Effector memory CD8-positive, alpha-beta T cell (primary cell): ENCODE measurements at regions not wholly inside any gene's neighbourhood (a gene's known extent, or its start where the extent isn't known, plus 50 kb on each side); places are given as distances from the start of the nearest gene placed in this dataset.

Source experiments
- ATAC-seq: fragments of 150-1000 bp; cut with Tn5 transposase; replicated peaks from 2 replicates; pipeline ENCODE4 v1.10.0; 2021; ENCODE audit warnings: mild to moderate bottlenecking, moderate library complexity
- DNase-seq, 3 experiments: peaks; one replicate each; pipeline ENCODE4 v3.0.0; 2021
- H3K27ac Mint-ChIP-seq, 2 donors: one replicate each; pipeline ENCODE4 v1.8.0; 2022; ENCODE audit warnings: mild to moderate bottlenecking in 2 of 2, mixed read lengths in 2 of 2, moderate library complexity in 2 of 2
- H3K27me3 Mint-ChIP-seq, 2 donors: one replicate each; pipeline ENCODE4 v1.8.0; 2022; ENCODE audit warnings: mixed read lengths in 2 of 2
- H3K36me3 Mint-ChIP-seq: one replicate; pipeline ENCODE4 v1.8.0; 2022; ENCODE audit warnings: mild to moderate bottlenecking, moderate library complexity, mixed read lengths; ENCODE audit not compliant: insufficient read depth
- H3K4me1 Mint-ChIP-seq, 2 donors: one replicate each; pipeline ENCODE4 v1.8.0; 2022; ENCODE audit warnings: low read depth in 2 of 2, mixed read lengths in 2 of 2
- H3K4me3 Mint-ChIP-seq, 2 donors: one replicate each; pipeline ENCODE4 v1.8.0; 2022; ENCODE audit warnings: mild to moderate bottlenecking in 2 of 2, mixed read lengths in 2 of 2, moderate library complexity in 2 of 2
- H3K9me3 Mint-ChIP-seq, 2 donors: one replicate each; pipeline ENCODE4 v1.8.0; 2022; ENCODE audit warnings: mixed read lengths in 2 of 2

DNA sequence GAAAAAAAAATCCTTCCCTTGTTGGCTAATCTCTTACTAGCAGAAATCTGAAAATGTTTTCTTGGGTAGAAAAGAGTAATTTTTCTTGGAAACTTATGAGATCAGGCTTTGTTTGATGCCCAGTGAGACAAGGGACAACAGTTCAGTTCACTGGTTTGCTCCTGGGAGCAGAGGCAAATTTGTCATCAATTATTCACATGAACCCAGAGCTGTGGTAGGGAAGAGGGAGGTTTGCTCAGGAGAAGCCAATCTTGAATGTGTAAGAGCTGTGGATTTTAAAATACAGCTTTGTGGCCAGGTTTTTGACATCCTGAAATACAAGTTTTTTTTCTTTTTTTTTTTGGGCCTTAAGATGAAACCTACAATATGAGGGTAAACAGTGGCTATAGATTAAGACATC is 426.6 kb downstream of the ATP23 start:
- Mint-ChIP-seq H3K27me3 (peaks cover 0 to 3% of the 10 kb centered on the region in 2 donors), H3K4me1 (no peaks in the 10 kb centered on the region), H3K27ac (no peak overlapping the region), H3K4me3 (no peak overlapping the region), H3K36me3 (no peaks in the 10 kb centered on the region), H3K9me3 (peaks cover 0 to 2% of the 10 kb centered on the region in 2 donors)
- ATAC-seq = no peak
- no peak for DNase-seq

DNA sequence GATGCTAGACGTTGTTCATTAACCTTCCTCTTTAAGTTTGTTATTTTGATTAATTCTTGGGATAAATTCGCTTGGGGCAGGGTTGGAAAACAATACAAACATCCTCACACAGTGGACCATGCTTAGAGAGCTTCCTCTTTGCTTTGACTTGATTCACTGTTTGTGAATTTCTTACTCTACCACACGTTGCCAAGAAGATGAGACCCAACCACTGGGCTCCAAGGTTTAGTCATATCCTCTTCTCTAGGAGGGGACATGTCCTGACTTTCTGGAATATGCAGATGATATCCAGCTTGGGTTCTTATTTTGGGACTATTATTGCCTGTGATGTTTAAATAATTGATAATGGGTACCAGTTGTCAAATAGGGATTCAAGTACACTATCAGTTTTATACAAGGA is 428.2 kb downstream of the ATP23 start:
- Mint-ChIP-seq H3K4me1 (no peaks in the 10 kb centered on the region), H3K9me3 (peaks cover 0 to 2% of the 10 kb centered on the region in 2 donors), H3K4me3 (no peak overlapping the region), H3K27ac (no peak overlapping the region), H3K27me3 (no peaks in the 10 kb centered on the region), H3K36me3 (no peaks in the 10 kb centered on the region)
- no peak for ATAC-seq
- no peak for DNase-seq

DNA sequence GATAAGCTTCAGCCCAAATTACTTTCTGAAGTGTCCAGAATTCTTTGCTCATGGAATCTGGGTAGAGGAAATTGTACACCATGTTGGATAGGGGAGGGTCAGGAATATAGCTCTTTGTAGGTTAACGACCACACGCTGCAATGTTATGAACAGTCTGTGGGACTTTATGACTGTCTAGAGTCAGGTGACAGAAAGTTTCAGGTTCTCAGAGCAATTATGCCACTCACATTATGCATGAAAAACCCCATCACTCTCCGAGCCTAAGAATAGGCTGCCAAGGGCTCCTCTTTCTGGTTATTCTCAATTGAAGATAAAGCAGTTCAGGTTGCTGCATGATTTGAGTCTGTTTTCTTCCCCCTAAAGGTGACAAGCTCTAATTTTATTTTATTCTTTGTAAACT is 430.9 kb downstream of the ATP23 start:
- ATAC-seq = no peak
- no peaks in the 10 kb centered on the region for H3K4me1 Mint-ChIP-seq
- no peak overlapping the region for H3K27ac Mint-ChIP-seq
- no peaks in the 10 kb centered on the region for H3K36me3 Mint-ChIP-seq
- no peaks in the 10 kb centered on the region for H3K9me3 Mint-ChIP-seq
- no peak for DNase-seq
- no peak overlapping the region for H3K4me3 Mint-ChIP-seq
- H3K27me3 Mint-ChIP-seq = no peaks in the 10 kb centered on the region

DNA sequence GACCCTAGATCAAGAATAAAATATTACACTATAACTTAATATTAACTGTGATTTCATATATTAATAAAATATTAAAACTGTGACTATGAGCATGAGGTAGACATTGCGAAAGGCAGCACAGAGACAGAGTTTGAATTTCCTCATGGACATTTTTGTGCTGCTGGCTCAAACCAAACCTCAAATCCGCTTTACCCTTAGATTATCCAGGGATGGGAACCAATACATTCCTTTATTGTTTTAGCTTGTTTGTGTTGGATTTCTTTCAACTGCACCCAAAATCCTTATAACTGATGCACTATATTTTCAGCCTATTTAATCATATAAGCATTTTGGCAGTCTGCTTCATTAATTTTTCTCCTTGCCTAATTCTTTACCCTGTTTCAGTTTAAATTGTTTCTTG is 436.7 kb downstream of the ATP23 start:
- DNase-seq (no peak), ATAC-seq (no peak)
- H3K27ac Mint-ChIP-seq = no peak overlapping the region
- no peaks in the 10 kb centered on the region for H3K36me3 Mint-ChIP-seq
- H3K9me3 Mint-ChIP-seq = no peaks in the 10 kb centered on the region
- H3K4me1 Mint-ChIP-seq = no peaks in the 10 kb centered on the region
- no peaks in the 10 kb centered on the region for H3K27me3 Mint-ChIP-seq
- H3K4me3 Mint-ChIP-seq = no peak overlapping the region

DNA sequence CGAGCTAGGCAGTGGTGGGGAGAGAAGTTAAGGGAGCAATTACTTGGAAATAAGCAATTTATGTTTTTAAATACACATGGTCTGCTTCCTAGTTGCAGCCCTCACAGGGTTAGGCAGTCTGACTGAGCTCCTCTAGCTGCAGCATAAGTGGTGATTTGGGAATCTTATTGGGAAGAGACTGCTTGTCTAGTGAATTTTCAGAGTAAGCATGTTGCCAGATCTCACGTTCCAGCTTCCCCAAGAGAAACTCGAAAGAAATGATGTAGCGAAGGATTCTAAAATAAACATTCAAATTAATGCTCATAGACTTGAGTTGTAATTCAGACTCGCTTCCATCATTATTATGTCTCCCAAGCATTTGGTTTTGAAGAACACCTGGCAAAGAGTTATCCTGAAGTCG is 440.2 kb downstream of the ATP23 start:
- ATAC-seq (no peak), DNase-seq (no peak)
- Mint-ChIP-seq H3K27ac (no peak overlapping the region), H3K27me3 (no peaks in the 10 kb centered on the region), H3K4me1 (no peaks in the 10 kb centered on the region), H3K4me3 (no peak overlapping the region), H3K36me3 (no peaks in the 10 kb centered on the region), H3K9me3 (no peaks in the 10 kb centered on the region)

DNA sequence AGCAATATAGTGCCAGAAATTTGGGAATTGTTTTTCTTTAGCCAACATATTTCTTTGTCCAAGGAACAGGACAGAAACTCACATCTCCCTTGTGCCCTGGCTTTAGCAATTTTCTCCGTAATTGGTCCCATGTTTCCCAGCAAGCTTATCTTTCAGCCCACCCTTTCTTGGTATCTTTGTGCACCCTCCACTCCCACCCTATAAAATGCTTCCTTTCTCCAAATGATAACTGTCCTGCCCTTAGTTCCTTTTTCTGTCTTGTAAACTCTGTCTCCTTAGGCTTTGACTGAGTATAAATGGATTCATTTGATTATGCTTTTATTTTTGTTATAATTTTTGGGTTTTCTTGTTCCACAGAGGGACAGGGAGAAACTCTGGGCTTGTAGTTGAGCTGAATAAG is 442.8 kb downstream of the ATP23 start:
- Mint-ChIP-seq H3K4me3 (no peak overlapping the region), H3K9me3 (no peaks in the 10 kb centered on the region), H3K4me1 (no peaks in the 10 kb centered on the region), H3K36me3 (no peaks in the 10 kb centered on the region), H3K27me3 (no peaks in the 10 kb centered on the region), H3K27ac (no peak overlapping the region)
- no peak for ATAC-seq
- no peak for DNase-seq

DNA sequence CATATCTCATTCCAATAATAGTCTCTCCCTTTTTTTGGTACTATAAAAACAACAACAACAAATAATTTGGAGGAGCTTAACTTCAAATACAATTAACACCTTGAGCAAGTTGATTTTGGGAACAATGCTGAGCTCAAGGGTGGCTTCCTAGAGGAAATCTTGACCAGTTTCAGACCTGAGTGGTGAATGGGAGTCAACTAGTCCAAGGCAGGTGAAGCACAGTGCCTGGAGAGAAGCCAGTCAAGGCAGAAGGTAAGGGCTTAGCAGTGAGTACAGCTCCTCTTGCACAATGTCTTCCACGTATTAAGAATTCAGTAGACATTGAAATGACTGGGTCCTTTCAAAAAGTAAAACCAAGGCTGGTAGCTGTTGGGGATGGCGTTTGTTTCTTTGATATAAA is 444.8 kb downstream of the ATP23 start:
- H3K9me3 Mint-ChIP-seq = no peaks in the 10 kb centered on the region

DNA sequence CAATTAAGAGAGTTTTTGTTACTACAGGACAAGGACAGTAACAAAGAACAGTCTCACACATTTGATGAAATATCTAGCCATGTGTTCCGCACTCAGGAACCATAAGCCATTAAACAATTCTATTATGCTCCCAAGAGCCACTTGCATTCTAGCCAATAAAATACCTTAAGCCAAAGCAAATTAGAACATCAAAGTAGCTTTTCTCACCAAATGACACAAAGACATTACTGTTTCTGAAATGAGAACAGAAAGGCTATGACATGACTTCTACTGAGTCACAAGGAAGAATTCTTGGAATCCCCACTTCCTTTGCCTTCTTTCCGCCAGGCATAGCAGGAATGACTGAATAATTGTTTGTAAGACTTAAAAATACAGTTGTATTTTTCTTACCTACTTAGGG is 445.8 kb downstream of the ATP23 start:
- H3K27me3 Mint-ChIP-seq = no peaks in the 10 kb centered on the region
- no peaks in the 10 kb centered on the region for H3K36me3 Mint-ChIP-seq
- no peak for DNase-seq
- no peak overlapping the region for H3K27ac Mint-ChIP-seq
- no peak overlapping the region for H3K4me3 Mint-ChIP-seq
- no peaks in the 10 kb centered on the region for H3K4me1 Mint-ChIP-seq
- ATAC-seq = no peak
- H3K9me3 Mint-ChIP-seq = no peaks in the 10 kb centered on the region

More for the DNA sequence above, 444.8 kb downstream of the ATP23 start:
- H3K36me3 Mint-ChIP-seq = no peaks in the 10 kb centered on the region
- DNase-seq (no peak), ATAC-seq (no peak)
- no peaks in the 10 kb centered on the region for H3K4me1 Mint-ChIP-seq
- H3K4me3 Mint-ChIP-seq = no peak overlapping the region
- H3K27ac Mint-ChIP-seq = no peak overlapping the region
- no peaks in the 10 kb centered on the region for H3K27me3 Mint-ChIP-seq

DNA sequence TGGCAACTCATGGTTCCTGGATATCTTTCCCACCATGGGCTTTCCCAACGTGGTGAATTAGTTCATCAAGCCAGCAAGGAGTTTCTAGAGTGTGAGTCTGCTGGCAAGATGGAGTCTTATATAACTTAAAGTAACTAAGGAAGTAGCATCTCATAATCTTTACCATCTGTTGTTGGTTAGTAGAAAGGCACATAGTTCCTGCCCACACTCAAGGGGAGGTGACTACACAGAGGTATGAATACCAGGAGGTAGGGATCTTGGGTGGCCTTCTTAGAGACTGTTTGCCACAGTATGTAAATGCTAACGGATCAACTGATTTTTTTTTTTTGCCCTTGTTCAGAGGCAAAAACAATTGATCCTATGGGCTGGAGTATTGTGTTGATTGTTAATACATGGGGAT is 446.9 kb downstream of the ATP23 start:
- no peaks in the 10 kb centered on the region for H3K9me3 Mint-ChIP-seq
- no peak for ATAC-seq

DNA sequence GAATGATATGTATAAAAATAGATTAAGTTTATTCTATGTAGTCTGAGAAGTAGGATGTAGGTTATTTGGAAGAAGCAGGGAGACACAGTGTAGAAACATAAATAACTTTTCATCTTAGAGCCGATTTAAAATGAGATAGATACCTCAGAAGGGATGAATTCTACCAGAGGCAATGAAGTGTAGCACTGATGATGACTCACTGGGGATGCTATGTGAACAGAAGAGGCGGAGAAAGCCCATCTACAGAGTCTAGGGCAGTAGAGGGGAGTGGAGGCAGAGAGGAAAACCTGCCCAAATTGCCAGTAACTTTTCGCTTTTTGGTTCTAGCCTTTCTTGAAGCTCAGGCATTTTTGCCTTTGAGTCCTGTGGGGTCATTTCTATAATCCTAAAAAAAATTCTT is 451.8 kb downstream of the ATP23 start:
- Mint-ChIP-seq H3K36me3 (no peaks in the 10 kb centered on the region), H3K4me3 (no peak overlapping the region), H3K27me3 (no peaks in the 10 kb centered on the region), H3K27ac (no peak overlapping the region), H3K9me3 (peaks cover 0 to 5% of the 10 kb centered on the region in 2 donors), H3K4me1 (no peaks in the 10 kb centered on the region)
- ATAC-seq = no peak
- no peak for DNase-seq

More for the DNA sequence above, 446.9 kb downstream of the ATP23 start:
- H3K4me1 Mint-ChIP-seq = no peaks in the 10 kb centered on the region
- H3K36me3 Mint-ChIP-seq = no peaks in the 10 kb centered on the region
- no peak overlapping the region for H3K4me3 Mint-ChIP-seq
- H3K27me3 Mint-ChIP-seq = no peaks in the 10 kb centered on the region
- H3K27ac Mint-ChIP-seq = no peak overlapping the region
- no peak for DNase-seq

DNA sequence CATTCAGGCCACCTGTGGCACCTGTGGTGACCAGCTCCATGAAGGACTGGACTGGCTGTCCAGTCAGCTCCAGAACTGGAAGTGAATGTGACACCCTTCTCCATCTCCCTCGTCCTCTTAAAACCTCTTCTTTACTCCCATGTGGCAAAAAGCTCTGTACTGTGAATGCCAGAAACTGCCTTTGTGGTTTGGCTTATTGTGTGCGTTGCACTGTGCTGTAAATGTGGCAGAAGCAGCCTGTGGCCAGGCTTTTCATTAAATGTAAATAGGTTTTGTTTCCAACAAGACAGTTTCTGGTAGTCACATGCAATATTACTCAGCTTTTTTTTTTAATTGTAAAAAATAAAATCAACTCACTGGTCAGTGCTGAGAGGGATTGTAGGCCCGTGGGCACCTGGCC is 453.7 kb downstream of the ATP23 start:
- ATAC-seq (no peak), DNase-seq (no peak)
- Mint-ChIP-seq H3K4me1 (no peaks in the 10 kb centered on the region), H3K27me3 (peaks cover 0 to 9% of the 10 kb centered on the region in 2 donors), H3K36me3 (no peaks in the 10 kb centered on the region), H3K27ac (no peak overlapping the region), H3K9me3 (peaks cover 0 to 5% of the 10 kb centered on the region in 2 donors), H3K4me3 (no peak overlapping the region)

DNA sequence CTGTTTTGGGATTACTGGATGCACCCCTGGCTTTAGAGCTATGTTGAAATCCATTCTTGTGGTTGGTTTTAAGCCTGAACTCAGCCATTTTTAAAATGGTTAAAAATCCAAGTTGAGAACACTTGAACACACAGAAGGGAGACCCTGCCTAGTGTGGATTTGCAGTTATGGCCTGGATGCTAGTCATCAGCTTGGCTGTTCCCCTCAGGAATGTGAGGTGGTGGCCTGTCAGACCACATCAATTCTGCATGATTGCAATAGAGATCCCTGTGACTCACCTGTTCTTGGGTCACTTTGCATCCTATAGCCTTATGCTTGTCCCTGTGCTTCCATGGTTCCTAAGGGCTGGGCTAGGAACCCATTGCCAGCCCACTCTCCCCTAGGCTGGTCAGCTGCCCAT is 454.1 kb downstream of the ATP23 start:
- ATAC-seq = no peak
- Mint-ChIP-seq H3K4me1 (no peaks in the 10 kb centered on the region), H3K4me3 (no peak overlapping the region), H3K27me3 (peaks cover 0 to 9% of the 10 kb centered on the region in 2 donors), H3K9me3 (peaks cover 0 to 5% of the 10 kb centered on the region in 2 donors), H3K36me3 (no peaks in the 10 kb centered on the region), H3K27ac (no peak overlapping the region)
- DNase-seq = no peak

DNA sequence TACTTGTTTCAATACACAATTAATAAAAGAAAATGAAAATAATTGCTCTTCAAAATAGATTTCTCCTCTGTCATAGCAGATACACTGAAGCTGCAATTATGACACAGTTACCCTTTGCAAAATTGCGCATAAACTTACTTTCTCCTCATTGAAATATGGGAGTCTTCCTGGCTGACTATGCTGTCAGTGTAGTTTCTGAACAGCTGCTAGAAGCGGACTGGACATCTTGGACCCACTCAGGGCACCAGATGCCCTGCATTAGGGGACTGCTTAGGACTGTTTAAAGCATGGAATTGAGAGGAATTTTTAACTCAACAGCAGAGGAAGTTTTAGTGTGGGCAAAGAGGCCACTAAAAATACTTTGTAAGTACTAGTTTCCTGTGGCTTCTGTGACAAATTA is 454.9 kb downstream of the ATP23 start:
- no peak overlapping the region for H3K27ac Mint-ChIP-seq
- no peak for ATAC-seq
- no peaks in the 10 kb centered on the region for H3K4me1 Mint-ChIP-seq
- H3K27me3 Mint-ChIP-seq = peaks cover 0 to 9% of the 10 kb centered on the region in 2 donors
- no peaks in the 10 kb centered on the region for H3K36me3 Mint-ChIP-seq
- peaks cover 0 to 5% of the 10 kb centered on the region in 2 donors for H3K9me3 Mint-ChIP-seq
- no peak for DNase-seq
- no peak overlapping the region for H3K4me3 Mint-ChIP-seq

DNA sequence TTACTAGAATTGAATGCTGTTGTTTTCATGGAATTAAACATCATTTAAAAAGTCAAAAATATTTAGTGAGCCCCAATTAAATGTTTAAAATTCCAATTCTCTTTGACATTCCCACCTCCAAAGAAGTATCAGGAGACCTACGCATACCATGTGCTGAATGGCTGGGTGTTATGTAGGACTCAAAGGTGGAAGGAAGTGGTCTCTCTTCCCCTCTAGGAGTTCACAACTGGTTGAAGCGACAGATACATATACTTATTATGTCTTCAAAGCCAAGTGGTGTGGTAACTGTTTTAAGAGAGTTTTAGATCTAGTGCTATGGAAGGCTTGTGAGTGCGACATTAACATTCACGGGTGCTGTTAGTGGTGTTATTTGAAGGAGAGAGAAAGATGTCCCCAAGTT is 464.0 kb downstream of the ATP23 start:
- Mint-ChIP-seq H3K9me3 (peaks cover 8 to 12% of the 10 kb centered on the region in 2 donors), H3K4me1 (no peaks in the 10 kb centered on the region), H3K36me3 (peaks cover 3% of the 10 kb centered on the region), H3K27ac (no peak overlapping the region), H3K4me3 (no peak overlapping the region), H3K27me3 (peaks cover 0 to 15% of the 10 kb centered on the region in 2 donors)
- ATAC-seq (no peak), DNase-seq (no peak)

DNA sequence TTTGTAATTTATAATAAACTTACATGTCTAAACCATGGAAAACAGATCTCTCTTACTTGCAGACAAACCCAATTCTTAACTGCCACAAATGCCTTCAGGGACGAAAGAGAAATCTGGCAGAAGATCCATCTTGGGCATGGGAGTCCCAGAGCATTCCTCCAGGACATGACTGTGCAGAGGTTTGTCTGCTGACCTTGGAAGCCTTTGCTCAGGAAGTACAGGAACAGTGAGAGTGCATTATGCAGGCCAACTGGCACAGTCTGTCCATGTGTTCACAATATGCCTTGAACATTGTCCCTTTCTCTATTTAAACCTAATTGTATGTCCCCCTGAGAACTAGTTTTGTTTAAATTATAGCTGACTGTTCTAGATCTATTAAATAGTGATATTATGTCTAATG is 467.1 kb downstream of the ATP23 start:
- Mint-ChIP-seq H3K36me3 (peaks cover 3% of the 10 kb centered on the region), H3K27ac (no peak overlapping the region), H3K4me1 (no peaks in the 10 kb centered on the region), H3K9me3 (peaks cover 8 to 12% of the 10 kb centered on the region in 2 donors), H3K4me3 (no peak overlapping the region), H3K27me3 (peaks cover 0 to 15% of the 10 kb centered on the region in 2 donors)
- no peak for ATAC-seq
- no peak for DNase-seq
